Neural cell (in vitro differentiated cells): ENCODE measurements at regions not wholly inside any gene's neighbourhood (a gene's known extent, or its start where the extent isn't known, plus 50 kb on each side); places are given as distances from the start of the nearest gene placed in this dataset.

Experiments
- H2AFZ ChIP-seq: fragments of 200-600, 300-800 bp; sonication (generic), shearing (Covaris generic); 2 replicates; pipeline ENCODE4 v1.6.0; 2014; ENCODE audit warnings: low read depth, mild to moderate bottlenecking, antibody characterized with exemption, low read length, moderate library complexity
- H3F3A ChIP-seq: fragments of 200-600 bp; shearing (Covaris generic); 2 replicates; pipeline ENCODE4 v1.6.1; 2016; ENCODE audit warnings: mild to moderate bottlenecking, moderate library complexity, mixed read lengths, antibody characterized with exemption, low read length; ENCODE audit not compliant: insufficient read depth, poor library complexity, severe bottlenecking
- H3K27ac ChIP-seq: fragments of 200-600, 300-800 bp; sonication (generic), shearing (Covaris generic); 2 replicates; pipeline ENCODE4 v1.5.1; 2014; ENCODE audit warnings: mild to moderate bottlenecking, low read length, moderate library complexity
- H3K27me3 ChIP-seq: fragments of 300-800, 200-600 bp; sonication (generic), shearing (Covaris generic); 2 replicates; pipeline ENCODE4 v1.6.0; 2014; ENCODE audit warnings: mild to moderate bottlenecking, low read depth, low read length, moderate library complexity; ENCODE audit not compliant: insufficient read depth
- H3K36me3 ChIP-seq: fragments of 300-800, 200-600 bp; sonication (generic), shearing (Covaris generic); 2 replicates; pipeline ENCODE4 v1.5.1; 2014; ENCODE audit warnings: mild to moderate bottlenecking, antibody characterized with exemption, low read length, moderate library complexity; ENCODE audit not compliant: insufficient read depth
- H3K4me2 ChIP-seq: fragments of 300-800, 200-600 bp; sonication (generic), shearing (Covaris generic); 2 replicates; pipeline ENCODE4 v1.6.0; 2014; ENCODE audit warnings: mild to moderate bottlenecking, low read length
- H3K4me3 ChIP-seq: fragments of 300-800, 200-600 bp; sonication (generic), shearing (Covaris generic); 2 replicates; pipeline ENCODE4 v1.5.1; 2014; ENCODE audit warnings: mild to moderate bottlenecking, low read length, moderate library complexity
- H3K79me2 ChIP-seq: fragments of 200-600 bp; shearing (Covaris generic); replicated peaks from 2 replicates; pipeline ENCODE4 v1.6.0; 2014; ENCODE audit warnings: mild to moderate bottlenecking, low read length, moderate library complexity; ENCODE audit not compliant: insufficient read depth
- H3K9ac ChIP-seq: fragments of 300-800, 200-600 bp; sonication (generic), shearing (Covaris generic); 2 replicates; pipeline ENCODE4 v1.6.1; 2016; ENCODE audit warnings: mild to moderate bottlenecking, low read length, mixed read lengths
- H3K9me2 ChIP-seq: fragments of 200-600 bp; shearing (Covaris generic); 2 replicates; pipeline ENCODE4 v1.6.1; 2016; ENCODE audit warnings: mild to moderate bottlenecking, low read length, mixed read lengths; ENCODE audit not compliant: insufficient read depth
- H3K9me3 ChIP-seq: fragments of 200-600, 300-800 bp; sonication (generic), shearing (Covaris generic); 2 replicates; pipeline ENCODE4 v1.6.1; 2016; ENCODE audit warnings: mild to moderate bottlenecking, mixed run types, low read length, moderate library complexity, mixed read lengths
- H4K20me1 ChIP-seq: fragments of 200-600 bp; shearing (Covaris generic); 2 replicates; pipeline ENCODE4 v1.6.1; 2016; ENCODE audit warnings: mild to moderate bottlenecking, mixed run types; ENCODE audit not compliant: insufficient read depth
- CTCF ChIP-seq: fragments of 450-650 bp; IDR thresholded peaks from 2 replicates; pipeline ENCODE4 v1.5.1; 2014; ENCODE audit warnings: antibody characterized with exemption, mild to moderate bottlenecking, moderate library complexity; ENCODE audit not compliant: poor library complexity, severe bottlenecking
- EP300 ChIP-seq: fragments of 450-650 bp; conservative IDR thresholded peaks from 2 replicates; pipeline ENCODE4 v1.6.1; 2014; ENCODE audit warnings: antibody characterized with exemption, mild to moderate bottlenecking, moderate library complexity; ENCODE audit not compliant: poor library complexity, severe bottlenecking
- EZH2 ChIP-seq: fragments of 200-600, 300-800 bp; shearing (Covaris generic), sonication (generic); IDR thresholded peaks from 2 replicates; pipeline ENCODE4 v1.6.1; 2014; ENCODE audit warnings: antibody characterized with exemption, low read length, borderline replicate concordance, mild to moderate bottlenecking; ENCODE audit not compliant: insufficient read depth, poor library complexity, severe bottlenecking
- MXI1 ChIP-seq: fragments of 450-650 bp; conservative IDR thresholded peaks from 2 replicates; pipeline ENCODE4 v1.6.1; 2014; ENCODE audit warnings: antibody characterized with exemption, mild to moderate bottlenecking; ENCODE audit not compliant: poor library complexity, severe bottlenecking
- POLR2AphosphoS5 ChIP-seq: IDR thresholded peaks from 2 replicates; pipeline ENCODE4 v1.6.1; 2012
- RAD21 ChIP-seq: fragments of 450-650 bp; conservative IDR thresholded peaks from 2 replicates; pipeline ENCODE4 v1.6.1; 2014; ENCODE audit warnings: antibody characterized with exemption, mild to moderate bottlenecking, moderate library complexity
- REST ChIP-seq: IDR thresholded peaks from 2 replicates; pipeline ENCODE4 v1.6.1; 2012; ENCODE audit warnings: borderline replicate concordance
- SMC3 ChIP-seq: fragments of 450-650 bp; conservative IDR thresholded peaks from 2 replicates; pipeline ENCODE4 v1.6.1; 2014; ENCODE audit warnings: antibody characterized with exemption, mild to moderate bottlenecking, moderate library complexity; ENCODE audit not compliant: poor library complexity
- TAF1 ChIP-seq: IDR thresholded peaks from 2 replicates; pipeline ENCODE4 v1.6.1; 2012; ENCODE audit warnings: low read depth

GRCh38 chr12:116389990-116390389 lies 112.5 kb upstream of the MED13L start:
- Histone ChIP-seq H3K9ac (no peak overlapping the region), H3K9me3 (no peaks in the 10 kb centered on the region), H3K79me2 (no peaks in the 10 kb centered on the region), H3K27ac (no peak overlapping the region), H3K4me3 (no peak overlapping the region), H3F3A (no peaks in the 10 kb centered on the region), H4K20me1 (no peaks in the 10 kb centered on the region), H3K36me3 (no peaks in the 10 kb centered on the region), H3K9me2 (no peaks in the 10 kb centered on the region), H3K4me2 (no peak overlapping the region), H3K27me3 (no peaks in the 10 kb centered on the region), H2AFZ (no peak overlapping the region)
- TF ChIP-seq CTCF, result no peak
- TF ChIP-seq SMC3, result no peak
- TF ChIP-seq EZH2, result no peak
- TF ChIP-seq REST, result no peak
- no peak for TF ChIP-seq POLR2AphosphoS5
- no peak for TF ChIP-seq RAD21
- no peak for TF ChIP-seq TAF1
- no peak for TF ChIP-seq MXI1

GRCh38 chr12:116390401-116391335 lies 113.2 kb upstream of the MED13L start:
- Histone ChIP-seq H3K27me3 (no peaks in the 10 kb centered on the region), H3K27ac (no peak overlapping the region), H3K4me3 (no peak overlapping the region), H3K79me2 (no peaks in the 10 kb centered on the region), H2AFZ (no peak overlapping the region), H3F3A (no peaks in the 10 kb centered on the region), H3K9me2 (no peaks in the 10 kb centered on the region), H3K9ac (no peak overlapping the region), H4K20me1 (no peaks in the 10 kb centered on the region), H3K4me2 (no peak overlapping the region), H3K9me3 (no peaks in the 10 kb centered on the region), H3K36me3 (no peaks in the 10 kb centered on the region)
- TF ChIP-seq REST (no peak), EZH2 (no peak), POLR2AphosphoS5 (no peak), SMC3 (no peak), TAF1 (no peak), RAD21 (no peak), MXI1 (no peak), EP300 (no peak), CTCF (no peak)
